HEK293 (cell line): ENCODE measurements at regions not wholly inside any gene's neighbourhood (a gene's known extent, or its start where the extent isn't known, plus 50 kb on each side); places are given as distances from the start of the nearest gene placed in this dataset.

Experiments used
- CTCF ChIA-PET: fragments of 350-600 bp; formaldehyde crosslinking; extraction: SDS; loops from one replicate; lab custom pipeline; 2021; ENCODE audit warnings: antibody characterized with exemption; lab: Yijun Ruan, JAX
- POLR2A ChIA-PET: fragments of 300-600 bp; formaldehyde crosslinking; extraction: SDS; loops from one replicate; lab custom pipeline; 2020; ENCODE audit warnings: antibody characterized with exemption, inconsistent platforms; lab: Yijun Ruan, JAX
- H3K27ac ChIP-seq: fragments of 200-500 bp; sonication (Bioruptor generic); 2 replicates; pipeline ENCODE4 v1.5.1; 2014; ENCODE audit warnings: low read depth, low read length, control low read depth, inconsistent platforms; ENCODE audit errors: extremely low read depth
- H3K36me3 ChIP-seq, 2 experiments: fragments of 200-500 bp in 1 of 2; sonication (Bioruptor generic) in 1 of 2; 1 replicate in 1 of 2; 2 replicates in 1 of 2; pipeline ENCODE4 v1.5.1; 2014 to 2017; ENCODE audit warnings: inconsistent platforms in 2 of 2, low read length in 2 of 2; ENCODE audit not compliant: control insufficient read depth in 2 of 2, insufficient read depth in 1 of 2
- H3K4me1 ChIP-seq: fragments of 200-500 bp; sonication (Bioruptor generic); 2 replicates; pipeline ENCODE4 v1.5.1; 2014; ENCODE audit warnings: mild to moderate bottlenecking, low read length, inconsistent platforms; ENCODE audit not compliant: control insufficient read depth, insufficient read depth
- H3K4me3 ChIP-seq: 2 replicates; pipeline ENCODE4 v1.5.1; 2011; ENCODE audit warnings: low read depth, mild to moderate bottlenecking, control low read depth, low read length, moderate library complexity
- H3K9me3 ChIP-seq: fragments of 200-500 bp; sonication (Bioruptor generic); 2 replicates; pipeline ENCODE4 v1.5.1; 2014; ENCODE audit warnings: low read depth, low read length, inconsistent platforms; ENCODE audit not compliant: control insufficient read depth, insufficient read depth
- EGR2 ChIP-seq: fragments of 450-650 bp; formaldehyde crosslinking; IDR thresholded peaks from 2 replicates; pipeline ENCODE4 v1.5.1; 2016; ENCODE audit warnings: low read depth, missing biosample characterization, missing genetic modification characterization
- FEZF1 ChIP-seq: fragments of 450-650 bp; formaldehyde crosslinking; IDR thresholded peaks from 2 replicates; pipeline ENCODE4 v1.5.1; 2016; ENCODE audit warnings: missing biosample characterization, missing genetic modification characterization
- HOXC10 ChIP-seq: sonication (generic); formaldehyde crosslinking; IDR thresholded peaks from 2 replicates; pipeline ENCODE4 v1.8.1; 2023; ENCODE audit warnings: mild to moderate bottlenecking, missing genetic modification reagents
- KLF8 ChIP-seq: fragments of 450-650 bp; formaldehyde crosslinking; IDR thresholded peaks from 2 replicates; pipeline ENCODE4 v1.5.1; 2016; ENCODE audit warnings: missing biosample characterization, missing genetic modification characterization
- MEIS1 ChIP-seq: sonication (generic); formaldehyde crosslinking; IDR thresholded peaks from 2 replicates; pipeline ENCODE4 v1.8.1; 2022; ENCODE audit warnings: missing genetic modification reagents, mild to moderate bottlenecking, borderline replicate concordance
- MZF1 ChIP-seq: fragments of 450-650 bp; formaldehyde crosslinking; IDR thresholded peaks from 2 replicates; pipeline ENCODE4 v1.5.1; 2017; ENCODE audit warnings: missing biosample characterization, missing genetic modification characterization, borderline replicate concordance
- PRDM1 ChIP-seq: fragments of 450-650 bp; formaldehyde crosslinking; IDR thresholded peaks from 2 replicates; pipeline ENCODE4; 2016; ENCODE audit warnings: missing biosample characterization, missing genetic modification characterization
- REPIN1 ChIP-seq: fragments of 450-650 bp; formaldehyde crosslinking; IDR thresholded peaks from 2 replicates; pipeline ENCODE4 v1.5.1; 2017; ENCODE audit warnings: missing biosample characterization, missing genetic modification characterization, low read depth
- TCF7L2 ChIP-seq: IDR thresholded peaks from 2 replicates; pipeline ENCODE4 v1.6.1; 2011; ENCODE audit warnings: low read depth, mild to moderate bottlenecking, inconsistent platforms, low read length, moderate library complexity, borderline replicate concordance
- ZEB2 ChIP-seq: fragments of 450-650 bp; formaldehyde crosslinking; IDR thresholded peaks from 2 replicates; pipeline ENCODE4 v1.5.1; 2016; ENCODE audit warnings: missing biosample characterization, missing genetic modification characterization
- ZFP37 ChIP-seq: fragments of 450-650 bp; formaldehyde crosslinking; IDR thresholded peaks from 2 replicates; pipeline ENCODE4 v1.5.1; 2016; ENCODE audit warnings: missing biosample characterization, missing genetic modification characterization
- ZNF140 ChIP-seq: fragments of 450-650 bp; formaldehyde crosslinking; IDR thresholded peaks from 2 replicates; pipeline ENCODE4 v1.5.1; 2016; ENCODE audit warnings: missing biosample characterization, missing genetic modification characterization
- ZNF155 ChIP-seq: fragments of 450-650 bp; formaldehyde crosslinking; IDR thresholded peaks from 2 replicates; pipeline ENCODE4 v1.5.1; 2016; ENCODE audit warnings: missing biosample characterization, missing genetic modification characterization
- ZNF174 ChIP-seq: fragments of 450-650 bp; formaldehyde crosslinking; IDR thresholded peaks from 2 replicates; pipeline ENCODE4 v1.5.0; 2017; ENCODE audit warnings: missing biosample characterization, mild to moderate bottlenecking, missing genetic modification characterization
- ZNF324 ChIP-seq: fragments of 450-650 bp; formaldehyde crosslinking; IDR thresholded peaks from 2 replicates; pipeline ENCODE4 v1.5.1; 2016; ENCODE audit warnings: missing biosample characterization, missing genetic modification characterization
- ZNF433 ChIP-seq: fragments of 450-650 bp; formaldehyde crosslinking; IDR thresholded peaks from 2 replicates; pipeline ENCODE4 v1.5.1; 2016; ENCODE audit warnings: missing biosample characterization, missing genetic modification characterization, low read depth
- ZNF596 ChIP-seq: fragments of 450-650 bp; IDR thresholded peaks from 2 replicates; pipeline ENCODE4 v1.5.0; 2018; ENCODE audit warnings: missing biosample characterization, mild to moderate bottlenecking, missing genetic modification characterization, moderate library complexity
- ZNF658 ChIP-seq: fragments of 450-650 bp; formaldehyde crosslinking; IDR thresholded peaks from 2 replicates; pipeline ENCODE4; 2016; ENCODE audit warnings: missing biosample characterization, missing genetic modification characterization
- ZNF704 ChIP-seq: fragments of 450-650 bp; formaldehyde crosslinking; IDR thresholded peaks from 2 replicates; pipeline ENCODE4 v1.5.1; 2016; ENCODE audit warnings: missing biosample characterization, missing genetic modification characterization
- TF ChIP-seq, protein P1 (sequence below): fragments of 450-650 bp; formaldehyde crosslinking; IDR thresholded peaks from 2 replicates; pipeline ENCODE4 v1.5.1; 2016; ENCODE audit warnings: missing biosample characterization, missing genetic modification characterization
- TF ChIP-seq, protein P2 (sequence below): fragments of 450-650 bp; formaldehyde crosslinking; IDR thresholded peaks from 2 replicates; pipeline ENCODE4 v1.5.1; 2017; ENCODE audit warnings: missing biosample characterization, missing genetic modification characterization
- TF ChIP-seq, protein P3 (sequence below): fragments of 450-650 bp; formaldehyde crosslinking; IDR thresholded peaks from 2 replicates; pipeline ENCODE4 v1.5.1; 2016; ENCODE audit warnings: missing biosample characterization, missing genetic modification characterization, low read depth

GRCh38 chr18:1861473-1861872, 709.8 kb downstream of the METTL4 start:
- CTCF ChIA-PET: no interaction called here
- TF ChIP-seq EGR2 (tag by site-specific recombination): no peak
- no peak for TF ChIP-seq ZNF596 (tag by site-specific recombination)
- no peak for TF ChIP-seq ZNF324
- TF ChIP-seq ZEB2 (tag by site-specific recombination): no peak
- Histone ChIP-seq H3K9me3 (no peaks in the 10 kb centered on the region), H3K4me1 (no peaks in the 10 kb centered on the region), H3K36me3 (no peaks in the 10 kb centered on the region), H3K4me3 (no peak overlapping the region), H3K27ac (no peak overlapping the region)
- POLR2A ChIA-PET: no interaction called here

GRCh38 chr18:1865869-1866268, 705.4 kb downstream of the METTL4 start:
- Histone ChIP-seq H3K4me3 (no peak overlapping the region), H3K4me1 (no peaks in the 10 kb centered on the region), H3K36me3 (no peaks in the 10 kb centered on the region), H3K27ac (no peak overlapping the region), H3K9me3 (no peaks in the 10 kb centered on the region)
- POLR2A ChIA-PET: no interaction called here
- TF ChIP-seq REPIN1 (tag by site-specific recombination) (no peak), ZNF174 (no peak), HOXC10 (CRISPR knock-in tag) (no peak), ZNF155 (tag by site-specific recombination) (no peak), ZNF704 (tag by site-specific recombination) (no peak), MEIS1 (CRISPR knock-in tag) (no peak)
- CTCF ChIA-PET: no interaction called here

DNA sequence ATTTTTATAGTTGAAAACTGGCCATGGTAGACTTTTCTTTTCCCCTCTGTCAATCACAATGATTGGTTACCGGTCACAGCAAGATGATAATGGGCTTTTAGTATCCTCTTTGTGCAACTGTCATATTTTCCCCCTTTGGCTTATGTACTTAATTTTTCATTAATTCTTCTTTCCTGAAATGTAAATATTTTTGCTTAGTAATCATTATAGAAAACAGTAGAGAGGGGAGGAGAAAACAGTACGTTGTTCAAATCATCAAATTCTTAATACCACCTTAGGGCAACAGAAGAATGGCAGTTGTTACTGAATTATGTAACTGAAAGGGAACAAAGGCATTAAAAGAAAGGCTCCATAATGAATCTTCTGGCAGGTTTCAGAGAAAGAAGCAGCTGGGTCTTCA, 699.0 kb downstream of the METTL4 start:
- Histone ChIP-seq H3K27ac (no peak overlapping the region), H3K4me1 (no peaks in the 10 kb centered on the region), H3K36me3 (no peaks in the 10 kb centered on the region), H3K9me3 (no peaks in the 10 kb centered on the region), H3K4me3 (no peak overlapping the region)
- no peak for TF ChIP-seq ZNF433 (tag by site-specific recombination)
- no peak for TF ChIP-seq FEZF1 (tag by site-specific recombination)
- TF ChIP-seq ZNF658 (tag by site-specific recombination): no peak
- TF ChIP-seq, protein P1, sequence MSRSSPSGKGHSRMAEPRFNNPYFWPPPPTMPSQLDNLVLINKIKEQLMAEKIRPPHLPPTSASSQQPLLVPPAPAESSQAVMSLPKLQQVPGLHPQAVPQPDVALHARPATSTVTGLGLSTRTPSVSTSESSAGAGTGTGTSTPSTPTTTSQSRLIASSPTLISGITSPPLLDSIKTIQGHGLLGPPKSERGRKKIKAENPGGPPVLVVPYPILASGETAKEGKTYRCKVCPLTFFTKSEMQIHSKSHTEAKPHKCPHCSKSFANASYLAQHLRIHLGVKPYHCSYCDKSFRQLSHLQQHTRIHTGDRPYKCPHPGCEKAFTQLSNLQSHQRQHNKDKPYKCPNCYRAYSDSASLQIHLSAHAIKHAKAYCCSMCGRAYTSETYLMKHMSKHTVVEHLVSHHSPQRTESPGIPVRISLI: no peak
- TF ChIP-seq, protein P2, sequence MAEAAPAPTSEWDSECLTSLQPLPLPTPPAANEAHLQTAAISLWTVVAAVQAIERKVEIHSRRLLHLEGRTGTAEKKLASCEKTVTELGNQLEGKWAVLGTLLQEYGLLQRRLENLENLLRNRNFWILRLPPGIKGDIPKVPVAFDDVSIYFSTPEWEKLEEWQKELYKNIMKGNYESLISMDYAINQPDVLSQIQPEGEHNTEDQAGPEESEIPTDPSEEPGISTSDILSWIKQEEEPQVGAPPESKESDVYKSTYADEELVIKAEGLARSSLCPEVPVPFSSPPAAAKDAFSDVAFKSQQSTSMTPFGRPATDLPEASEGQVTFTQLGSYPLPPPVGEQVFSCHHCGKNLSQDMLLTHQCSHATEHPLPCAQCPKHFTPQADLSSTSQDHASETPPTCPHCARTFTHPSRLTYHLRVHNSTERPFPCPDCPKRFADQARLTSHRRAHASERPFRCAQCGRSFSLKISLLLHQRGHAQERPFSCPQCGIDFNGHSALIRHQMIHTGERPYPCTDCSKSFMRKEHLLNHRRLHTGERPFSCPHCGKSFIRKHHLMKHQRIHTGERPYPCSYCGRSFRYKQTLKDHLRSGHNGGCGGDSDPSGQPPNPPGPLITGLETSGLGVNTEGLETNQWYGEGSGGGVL (tag by site-specific recombination): no peak
- no peak for TF ChIP-seq MZF1 (tag by site-specific recombination)
- no peak for TF ChIP-seq ZNF140 (tag by site-specific recombination)
- no peak for TF ChIP-seq ZFP37 (tag by site-specific recombination)
- TF ChIP-seq, protein P3, sequence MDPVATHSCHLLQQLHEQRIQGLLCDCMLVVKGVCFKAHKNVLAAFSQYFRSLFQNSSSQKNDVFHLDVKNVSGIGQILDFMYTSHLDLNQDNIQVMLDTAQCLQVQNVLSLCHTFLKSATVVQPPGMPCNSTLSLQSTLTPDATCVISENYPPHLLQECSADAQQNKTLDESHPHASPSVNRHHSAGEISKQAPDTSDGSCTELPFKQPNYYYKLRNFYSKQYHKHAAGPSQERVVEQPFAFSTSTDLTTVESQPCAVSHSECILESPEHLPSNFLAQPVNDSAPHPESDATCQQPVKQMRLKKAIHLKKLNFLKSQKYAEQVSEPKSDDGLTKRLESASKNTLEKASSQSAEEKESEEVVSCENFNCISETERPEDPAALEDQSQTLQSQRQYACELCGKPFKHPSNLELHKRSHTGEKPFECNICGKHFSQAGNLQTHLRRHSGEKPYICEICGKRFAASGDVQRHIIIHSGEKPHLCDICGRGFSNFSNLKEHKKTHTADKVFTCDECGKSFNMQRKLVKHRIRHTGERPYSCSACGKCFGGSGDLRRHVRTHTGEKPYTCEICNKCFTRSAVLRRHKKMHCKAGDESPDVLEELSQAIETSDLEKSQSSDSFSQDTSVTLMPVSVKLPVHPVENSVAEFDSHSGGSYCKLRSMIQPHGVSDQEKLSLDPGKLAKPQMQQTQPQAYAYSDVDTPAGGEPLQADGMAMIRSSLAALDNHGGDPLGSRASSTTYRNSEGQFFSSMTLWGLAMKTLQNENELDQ: no peak
- TF ChIP-seq TCF7L2: no peak
- TF ChIP-seq KLF8 (tag by site-specific recombination): no peak
- TF ChIP-seq PRDM1 (tag by site-specific recombination): no peak
- CTCF ChIA-PET: no interaction called here
- POLR2A ChIA-PET: no interaction called here
